Renal cortex interstitium (tissue), 11 donors: ENCODE measurements at regions not wholly inside any gene's neighbourhood (a gene's known extent, or its start where the extent isn't known, plus 50 kb on each side); places are given as distances from the start of the nearest gene placed in this dataset.
"Not testable (repeated sequence)": the region's sequence is repeated elsewhere in the genome, so short reads cannot be mapped to it uniquely, and the experiment has no call there.

Experiments used
- DNase-seq, 11 donors: peaks; one replicate each; pipeline ENCODE4 v3.0.0-alpha.2; 2013; ENCODE audit warnings: low read depth in 9 of 11, low spot score in 4 of 11; ENCODE audit errors: extremely low read depth in 1 of 11

DNA sequence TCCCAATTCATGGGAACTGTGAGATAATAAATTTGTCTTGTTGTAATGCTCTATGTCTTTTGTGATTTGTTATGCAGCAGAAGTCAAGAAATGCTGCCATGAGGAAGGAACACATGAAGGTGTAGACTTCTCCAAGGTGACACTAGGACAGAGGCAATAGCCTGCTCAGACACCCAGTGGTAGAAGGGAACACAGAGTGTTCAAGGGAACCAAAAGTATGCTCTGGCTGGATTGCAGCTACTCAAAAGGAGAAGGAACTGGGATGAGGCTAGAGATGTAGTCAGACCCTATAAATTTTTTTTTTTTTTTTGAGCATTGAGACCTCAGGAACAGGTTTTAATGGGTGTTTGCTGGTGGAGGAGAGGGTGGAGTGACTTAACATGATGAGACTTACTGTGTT is 232.5 kb downstream of the PARP8 start:
- DNase-seq = no peak

DNA sequence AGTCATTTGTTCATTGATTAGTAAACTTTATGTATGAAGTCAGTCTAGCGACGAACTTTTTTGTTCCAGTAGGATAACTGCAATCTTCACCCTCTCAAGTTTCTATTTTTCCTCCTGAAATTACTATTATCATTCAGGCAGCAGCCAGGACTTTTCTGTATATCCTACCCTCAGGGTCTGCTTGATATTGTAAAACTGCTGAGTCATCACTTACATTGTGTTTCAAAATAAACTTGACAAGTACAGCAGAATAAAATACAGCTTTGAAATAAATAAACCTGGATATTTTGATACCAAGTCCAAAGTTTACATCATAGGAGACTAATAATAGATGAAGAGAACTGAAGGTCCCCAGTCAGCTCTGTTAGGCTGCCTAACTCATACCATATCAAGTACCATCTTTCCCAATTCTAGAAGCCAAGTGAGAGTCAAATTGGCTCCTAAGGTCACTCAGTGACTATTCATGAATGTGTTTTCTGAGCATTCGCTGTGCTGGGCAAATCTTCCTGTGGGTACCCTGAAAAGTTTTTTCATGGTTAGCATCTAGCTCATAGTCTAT is 234.6 kb downstream of the PARP8 start:
- no peak for DNase-seq

DNA sequence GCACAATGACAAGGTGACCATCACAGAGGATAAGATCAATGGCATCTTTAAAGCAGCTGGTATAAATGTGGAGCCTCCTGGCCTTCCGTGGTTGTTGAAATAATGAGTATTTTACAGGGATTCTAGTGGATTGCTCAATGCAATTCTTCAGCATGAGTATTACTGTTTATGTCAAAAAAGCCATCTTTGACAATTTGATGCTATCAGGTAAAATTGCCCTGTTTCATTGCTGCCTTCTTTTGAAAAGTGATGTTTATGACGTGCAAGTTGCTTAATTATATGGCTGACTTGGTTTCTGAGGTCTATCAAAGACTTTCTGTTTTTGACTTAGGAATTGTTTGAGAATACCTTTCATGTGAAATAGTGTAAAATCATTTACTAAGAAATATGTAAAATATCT is 237.2 kb downstream of the PARP8 start:
- DNase-seq = no peak

DNA sequence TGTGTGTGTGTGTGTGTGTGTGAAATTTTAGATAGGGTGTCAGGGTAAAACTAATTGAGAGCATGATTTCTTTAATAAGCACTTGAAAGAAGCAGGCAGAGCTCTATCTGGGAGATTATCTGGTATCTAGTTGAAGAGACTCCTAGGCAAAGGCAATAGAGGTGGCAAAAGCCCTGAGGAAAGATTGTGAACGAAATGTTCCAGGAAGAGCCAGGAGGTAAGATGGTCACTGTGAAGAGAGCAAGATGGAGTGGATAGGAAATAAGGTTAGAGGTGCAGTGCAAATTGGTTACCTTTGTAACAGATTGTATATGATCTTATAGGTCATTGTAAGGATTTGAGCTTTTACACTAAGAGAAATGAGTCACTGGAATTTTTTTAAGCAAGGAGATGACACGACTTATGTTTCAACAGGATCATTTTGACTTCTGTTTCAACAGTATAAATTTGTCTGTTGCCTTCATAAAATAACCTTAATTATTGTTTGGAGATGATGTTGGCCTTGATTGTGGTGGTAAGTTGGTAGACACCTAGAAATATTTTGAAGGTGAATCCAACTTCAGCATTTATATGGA is 239.6 kb downstream of the PARP8 start:
- DNase-seq = no peak

DNA sequence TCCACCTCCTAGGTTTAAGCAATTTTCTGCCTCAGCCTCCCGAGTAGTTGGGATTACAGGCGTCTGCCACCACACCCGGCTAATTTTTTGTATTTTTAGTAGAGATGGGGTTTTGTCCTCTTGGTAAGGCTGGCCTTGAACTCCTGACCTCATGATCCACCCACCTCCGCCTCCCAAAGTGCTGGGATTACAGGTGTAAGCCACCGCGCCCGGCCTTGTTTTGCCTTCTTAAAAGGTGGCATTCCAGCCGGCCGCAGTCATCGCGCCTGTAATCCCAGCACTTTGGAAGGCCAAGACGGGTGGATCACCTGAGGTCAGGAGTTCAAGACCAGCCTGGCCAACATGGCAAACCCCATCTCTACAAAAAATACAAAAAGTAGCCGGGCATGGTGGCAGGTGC is 253.7 kb downstream of the PARP8 start:
- DNase-seq = not testable (repeated sequence)

DNA sequence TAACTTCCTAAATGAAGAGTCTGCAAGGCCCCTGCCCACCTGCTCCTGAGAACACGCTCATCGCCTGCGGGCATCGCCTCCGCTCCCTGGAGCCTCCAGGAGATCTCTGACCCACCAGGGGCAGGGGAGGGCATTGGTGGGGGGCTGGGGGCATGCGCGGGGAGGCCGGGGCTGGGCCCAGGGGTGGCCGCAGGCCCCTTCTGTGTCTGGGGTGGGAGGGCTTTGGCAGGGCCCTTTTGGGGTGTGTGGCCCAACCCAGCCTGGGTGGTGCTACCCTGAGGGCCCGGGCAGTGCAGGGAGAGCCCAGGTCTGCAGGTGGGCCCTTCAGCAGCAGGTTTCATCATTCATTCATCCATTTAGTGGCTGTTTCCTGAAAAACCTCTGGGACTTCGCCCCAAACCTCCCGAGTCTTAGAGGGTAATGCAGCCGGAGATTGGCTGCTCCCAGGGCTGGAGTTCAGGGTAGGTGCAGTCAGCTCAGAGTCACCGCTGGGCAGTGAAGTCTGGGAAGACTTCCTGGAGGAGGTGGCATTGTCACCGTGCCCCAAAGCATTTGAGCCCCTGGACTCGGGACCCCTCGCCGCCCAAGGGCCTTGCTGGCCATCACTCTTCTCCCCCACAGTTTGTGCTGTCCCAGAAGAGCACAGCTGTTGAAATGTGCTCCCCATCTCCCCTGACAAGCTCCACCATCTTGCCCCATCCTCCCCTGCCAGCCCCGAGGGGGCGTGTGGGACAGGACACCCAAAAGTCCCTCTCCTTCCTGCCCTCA is 255.1 kb downstream of the PARP8 start:
- no peak for DNase-seq

DNA sequence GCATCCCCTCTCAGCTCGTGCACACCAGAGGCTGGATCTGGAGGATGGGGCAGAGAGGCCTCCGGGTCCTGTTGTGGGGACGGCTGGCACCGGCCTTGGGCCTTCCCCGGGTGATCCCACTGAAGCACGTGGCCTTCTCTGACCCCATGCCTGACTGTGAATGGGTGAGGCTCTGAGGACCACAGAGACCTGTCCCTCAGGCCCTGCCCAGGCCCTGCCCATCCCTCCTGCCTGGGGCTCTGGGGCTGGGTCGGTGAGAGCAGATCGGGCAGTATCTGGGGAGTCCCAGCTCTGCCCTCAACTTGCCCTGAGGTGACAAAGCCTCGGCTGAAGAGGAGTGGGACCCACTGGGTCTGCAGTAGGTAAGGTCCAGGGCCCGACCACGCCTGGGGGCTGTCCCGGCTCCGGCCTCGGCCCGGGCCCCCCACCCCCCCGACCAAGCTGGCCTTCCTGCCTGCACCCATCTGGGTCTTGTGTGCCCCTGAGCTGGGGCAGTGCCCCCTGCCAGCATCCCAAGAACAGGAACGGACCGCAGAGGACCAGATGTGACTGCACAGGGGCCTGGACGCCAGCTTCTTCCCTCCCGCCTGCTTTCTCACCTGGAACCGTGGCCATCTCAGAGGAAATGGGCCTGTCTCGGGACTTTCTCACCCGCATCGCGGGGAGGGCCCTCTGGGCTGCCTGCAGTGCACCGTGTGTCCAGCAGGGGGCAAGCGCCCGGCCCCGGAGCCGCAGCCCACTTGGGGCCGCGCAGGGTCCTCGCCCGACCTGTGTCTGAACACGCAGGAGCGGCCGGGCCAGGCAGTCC is 255.9 kb downstream of the PARP8 start:
- not testable (repeated sequence) for DNase-seq

DNA sequence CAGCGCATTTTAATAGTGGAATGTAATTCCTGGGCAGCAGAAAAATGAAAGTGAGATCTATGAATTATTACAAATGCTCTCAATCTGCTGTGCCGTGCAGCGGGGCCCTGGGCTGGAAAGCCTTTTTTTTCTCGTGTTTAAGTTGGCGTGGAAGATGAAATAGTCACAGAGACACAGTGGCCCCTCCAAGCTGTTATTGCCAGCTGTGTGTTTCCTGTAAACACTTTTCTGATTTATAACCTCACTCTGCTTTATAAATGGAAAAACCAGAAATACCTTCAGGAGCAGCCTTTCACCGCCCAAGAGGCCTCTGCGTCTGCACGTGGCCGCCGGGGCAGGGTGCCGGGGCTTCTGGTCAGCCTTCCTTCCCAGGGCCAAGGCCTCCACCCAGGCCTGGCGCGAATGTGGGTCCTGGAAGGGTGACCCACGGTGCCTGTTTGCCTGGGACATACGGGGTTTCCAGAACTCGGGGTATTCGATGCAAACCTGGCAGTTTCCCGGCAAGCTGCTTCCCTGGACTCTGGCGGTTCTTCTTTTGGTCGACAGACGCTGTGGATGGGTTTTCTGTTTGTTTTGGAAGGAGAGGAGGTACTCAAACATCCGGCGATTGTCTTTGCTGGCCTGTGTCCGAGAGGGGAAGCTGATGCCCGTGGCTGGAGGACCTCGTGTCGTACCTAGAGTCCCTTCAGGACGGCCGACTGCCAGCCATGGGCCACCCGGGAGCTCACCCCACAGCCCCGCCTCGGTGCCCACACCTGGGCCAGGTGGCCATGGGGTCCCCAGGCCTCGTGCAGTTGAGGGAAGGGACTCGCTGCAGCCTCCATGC is 256.7 kb downstream of the PARP8 start:
- DNase-seq = no peak

DNA sequence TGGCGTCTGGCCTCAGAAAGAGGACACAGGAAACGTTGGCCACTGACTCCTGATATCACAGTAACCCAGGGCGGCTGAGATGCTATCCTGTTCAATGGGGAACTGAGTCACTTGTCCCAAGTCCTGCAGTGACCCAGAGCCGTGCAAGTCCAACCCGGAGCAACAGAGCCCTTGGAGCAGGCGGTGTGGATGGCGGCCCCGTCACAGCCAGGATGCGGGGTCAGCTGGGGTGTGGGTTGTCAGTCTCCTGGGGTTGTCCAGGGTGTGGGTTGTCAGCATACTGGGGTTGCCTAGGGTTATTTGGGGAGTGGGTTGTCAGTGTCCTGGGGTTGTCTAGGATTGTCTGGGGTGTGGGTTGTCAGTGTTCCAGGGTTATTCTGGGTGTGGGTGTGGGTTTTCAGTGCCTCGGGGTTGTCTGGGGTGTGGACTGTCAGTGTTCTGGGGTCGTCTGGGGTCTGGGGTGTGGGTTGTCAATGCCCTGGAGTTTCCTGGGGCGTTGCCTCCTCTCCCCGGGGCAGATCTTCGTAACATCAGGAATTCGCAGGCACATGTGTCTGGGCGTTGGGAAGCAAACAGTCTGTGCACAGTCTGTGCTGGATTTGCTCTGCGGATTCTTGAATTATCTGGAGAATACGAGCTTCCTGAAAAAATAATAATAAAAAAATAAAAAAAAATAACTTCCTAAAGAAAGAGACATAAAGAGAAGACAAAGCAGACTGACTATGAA is 257.5 kb downstream of the PARP8 start:
- no peak for DNase-seq

DNA sequence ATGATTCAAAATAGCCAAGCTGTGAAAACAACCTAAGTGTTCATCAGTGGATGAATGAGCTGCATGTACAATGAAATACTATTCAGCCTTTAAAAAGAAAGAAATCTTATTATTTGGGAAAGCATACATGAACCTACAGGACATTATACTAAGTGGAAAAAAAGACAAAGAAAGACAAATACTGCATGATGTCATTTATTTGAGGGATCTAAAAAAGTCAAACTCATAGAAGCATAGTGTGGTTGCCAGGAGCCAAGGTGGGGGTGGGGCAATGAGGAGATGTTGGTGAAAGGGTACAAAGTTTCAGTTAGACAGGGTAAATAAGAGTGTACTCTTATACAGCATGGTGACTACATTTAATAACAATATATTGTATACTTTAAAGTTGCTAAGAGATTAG is 261.5 kb downstream of the PARP8 start:
- DNase-seq = no peak

DNA sequence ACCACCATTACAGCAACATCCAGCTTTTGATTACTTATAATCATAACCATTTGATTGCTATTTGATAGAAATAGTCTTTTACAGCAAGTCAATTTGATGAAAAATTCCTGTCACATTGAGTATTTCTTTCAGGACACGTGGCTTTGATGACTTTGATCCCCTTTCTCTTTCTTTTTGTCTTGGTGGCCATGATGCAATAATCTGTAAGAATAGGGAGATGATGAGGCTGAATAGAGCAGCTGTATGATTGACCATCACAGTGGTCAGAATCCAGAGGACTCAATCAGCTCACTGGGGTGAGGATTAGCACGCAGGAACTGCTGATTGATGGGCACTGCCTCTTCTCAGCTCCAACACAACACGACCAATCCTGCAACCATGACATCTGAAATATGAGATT is 262.7 kb downstream of the PARP8 start:
- no peak for DNase-seq

DNA sequence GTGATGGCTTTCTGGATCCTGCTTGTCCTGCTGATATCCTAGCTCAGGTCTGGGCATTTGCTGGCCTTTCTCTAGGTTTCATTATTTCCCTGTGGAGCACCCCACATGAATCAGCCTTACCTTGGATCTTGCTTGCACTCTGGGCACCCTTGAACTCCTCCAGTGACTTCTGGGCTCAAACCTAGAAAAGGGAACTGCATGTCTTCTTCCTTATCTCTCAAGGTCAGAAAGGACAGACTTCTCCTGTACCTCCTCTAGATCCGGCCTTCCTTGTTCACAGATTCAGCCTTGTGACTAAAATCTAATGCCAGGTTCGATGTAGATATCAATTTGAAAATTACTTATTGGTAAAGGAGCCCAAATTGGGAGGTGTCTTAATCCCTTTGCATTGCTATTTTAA is 267.9 kb downstream of the PARP8 start:
- no peak for DNase-seq

DNA sequence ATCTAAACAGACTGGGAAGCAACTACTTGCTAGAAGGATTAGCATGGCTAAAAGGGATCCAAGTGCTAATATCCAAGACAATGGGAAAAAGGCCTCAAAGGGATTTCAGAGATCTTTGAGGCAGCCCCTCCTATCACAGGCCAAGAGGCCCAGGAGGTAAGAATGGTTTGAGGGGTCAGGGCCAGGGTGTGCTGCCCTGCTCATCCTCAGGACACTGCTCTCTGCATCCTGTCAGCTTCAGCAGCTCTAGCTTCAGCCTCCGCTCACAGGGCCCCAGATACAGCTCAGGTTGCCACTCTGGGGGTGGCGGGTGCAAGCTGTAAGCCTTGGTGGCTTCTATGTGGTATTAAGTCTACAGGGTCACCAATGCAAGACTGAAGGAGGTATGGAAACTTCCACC is 278.7 kb downstream of the PARP8 start:
- DNase-seq = no peak

DNA sequence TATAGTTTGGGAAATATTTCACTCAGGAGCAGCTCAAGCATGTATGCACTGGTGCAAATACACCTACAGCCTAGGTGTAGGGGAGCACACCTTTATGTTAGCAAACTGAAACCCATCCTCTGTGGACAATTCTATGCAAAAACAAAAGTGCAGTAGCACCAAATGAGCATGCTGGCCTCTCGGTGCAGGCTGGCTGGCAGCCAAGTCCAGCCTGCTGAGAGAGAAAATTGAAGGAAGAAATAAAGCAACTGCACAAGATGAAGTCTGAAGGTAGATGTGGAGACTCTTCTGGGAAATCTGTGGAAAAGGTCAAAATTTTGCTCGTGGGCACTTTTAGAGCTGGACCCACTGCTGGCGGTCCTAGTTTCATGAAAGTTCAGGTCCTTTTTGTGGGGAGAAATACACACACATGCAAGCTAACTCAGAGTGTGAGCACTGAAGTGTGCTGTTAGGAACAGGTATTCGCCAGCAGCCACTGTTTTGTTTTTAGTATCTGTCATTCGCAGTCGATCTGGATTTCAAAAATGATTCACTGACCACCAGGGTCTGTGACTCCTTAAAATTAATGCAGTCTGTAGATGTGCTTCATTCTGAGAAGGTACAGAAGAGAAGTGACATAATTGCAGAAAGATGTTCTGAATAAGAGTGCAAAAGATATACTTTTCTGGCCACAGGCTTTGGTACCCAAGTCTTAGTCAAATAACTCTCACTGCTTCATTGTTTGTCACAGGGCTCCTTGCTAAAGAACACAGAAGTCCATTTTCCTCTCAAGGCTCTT is 281.7 kb downstream of the PARP8 start:
- no peak for DNase-seq

DNA sequence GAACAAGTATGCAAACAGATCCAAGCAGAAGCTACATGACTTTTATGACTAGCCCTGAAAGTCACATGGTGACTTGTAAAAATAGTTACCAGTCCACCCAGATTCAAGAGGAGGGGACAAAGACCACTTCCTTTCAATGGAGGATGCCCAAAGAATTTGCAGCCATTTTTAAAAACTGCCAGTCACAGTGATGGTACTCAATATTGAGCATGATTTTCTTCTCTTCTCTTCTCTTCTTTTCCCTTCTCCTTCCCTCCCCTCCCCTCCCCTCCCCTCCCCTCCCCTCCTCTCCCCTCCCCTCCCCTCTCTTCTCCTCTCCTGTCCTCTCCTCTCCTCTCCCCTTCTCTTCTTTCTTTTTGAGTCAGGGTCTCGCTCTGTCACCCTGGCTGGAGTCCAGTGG is 286.9 kb downstream of the PARP8 start:
- no peak for DNase-seq

DNA sequence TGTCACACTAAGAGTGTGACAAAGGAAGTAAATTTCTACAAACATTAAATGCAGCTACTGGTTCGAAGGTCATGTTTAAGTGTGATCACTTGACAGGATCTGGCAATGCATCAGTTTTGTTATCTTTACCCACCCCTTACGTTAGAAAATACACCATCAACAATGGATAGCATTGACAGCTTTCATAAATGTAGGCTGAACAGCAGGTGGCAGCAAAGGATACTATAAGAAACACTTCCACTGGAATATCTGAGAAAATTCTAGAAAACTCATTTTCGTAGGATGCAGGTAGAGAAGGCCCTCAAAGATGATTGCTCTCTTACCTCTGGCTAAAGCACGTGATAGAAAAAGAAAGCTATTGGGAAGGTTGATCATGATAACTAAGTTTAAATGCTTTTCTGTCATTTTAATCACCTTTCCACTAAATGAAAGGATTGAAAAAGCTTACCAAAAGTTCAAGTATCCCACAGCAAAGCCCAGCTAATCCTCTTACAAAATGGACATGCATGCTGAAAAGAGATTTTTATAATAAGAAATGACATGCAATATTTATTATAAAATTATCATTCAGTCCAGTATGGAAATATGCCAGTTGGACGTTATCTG is 292.5 kb downstream of the PARP8 start:
- DNase-seq = peak in 1 of 11 donors; percentile 44
